ENCODE measurements at regions not wholly inside any gene's neighbourhood (a gene's known extent, or its start where the extent isn't known, plus 50 kb on each side); places are given as distances from the start of the nearest gene placed in this dataset.
"Not testable (repeated sequence)": the region's sequence is repeated elsewhere in the genome, so short reads cannot be mapped to it uniquely, and the experiment has no call there.

DNA sequence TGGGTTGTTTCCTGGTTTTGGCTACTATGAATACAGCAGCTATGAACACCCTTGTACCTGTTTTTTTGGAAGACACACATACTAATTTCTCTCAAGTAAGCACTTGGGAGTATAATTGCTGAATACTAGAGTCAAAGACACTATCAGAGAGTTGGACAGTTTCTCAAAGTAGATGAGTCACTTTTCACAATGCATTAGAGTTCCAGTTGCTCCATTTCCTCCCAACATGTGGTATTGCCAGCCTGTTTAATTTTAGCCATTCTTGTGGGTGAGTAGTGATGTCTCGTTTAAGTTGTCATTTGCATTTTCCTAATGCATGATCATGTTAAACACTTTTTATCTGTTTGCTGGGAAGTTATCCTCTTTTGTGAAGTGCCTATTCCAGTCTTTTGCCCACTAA is 81.6 kb upstream of the GDNF start:
- DNase-seq (ENCODE audit: low read depth) = peak; percentile 13

DNA sequence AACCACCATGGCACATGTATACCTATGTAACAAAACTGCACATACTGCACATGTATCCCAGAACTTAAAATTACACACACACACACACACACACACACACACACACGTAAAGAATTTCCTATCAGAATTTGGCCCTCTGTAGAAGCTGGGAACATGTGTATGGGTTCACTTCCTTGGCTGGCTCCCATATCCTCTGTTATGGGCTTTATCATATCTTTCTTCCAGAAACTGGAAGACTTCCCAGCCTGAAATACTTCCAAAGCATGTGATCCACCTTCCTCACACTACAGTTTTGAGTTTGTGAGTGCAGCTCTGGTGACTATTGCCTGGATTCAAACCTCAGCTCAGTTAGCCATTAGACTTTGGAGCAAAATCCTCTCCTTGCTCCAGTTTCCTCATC is 78.6 kb upstream of the GDNF start:
- no peak for DNase-seq (ENCODE audit: low read depth)

- DNase-seq (ENCODE audit: low read depth) = no peak
These were observed 76.7 kb upstream of the GDNF start for GRCh38 chr5:37916525-37916924.

GRCh38 chr5:37915097-37915736 is 75.4 kb upstream of the GDNF start:
- DNase-seq (ENCODE audit: low read depth) = no peak

- not testable (repeated sequence) for DNase-seq (ENCODE audit: low read depth)
These were observed 69.9 kb upstream of the GDNF start for GRCh38 chr5:37909610-37910266.

- no peak for DNase-seq (ENCODE audit: low read depth)
These were observed 66.6 kb upstream of the GDNF start for GRCh38 chr5:37906416-37906815.

- no peak for DNase-seq (ENCODE audit: low read depth)
These were observed 65.4 kb upstream of the GDNF start for GRCh38 chr5:37905230-37905629.

- no peak for DNase-seq (ENCODE audit: low read depth)
These were observed 62.5 kb upstream of the GDNF start for GRCh38 chr5:37902323-37902722.

DNA sequence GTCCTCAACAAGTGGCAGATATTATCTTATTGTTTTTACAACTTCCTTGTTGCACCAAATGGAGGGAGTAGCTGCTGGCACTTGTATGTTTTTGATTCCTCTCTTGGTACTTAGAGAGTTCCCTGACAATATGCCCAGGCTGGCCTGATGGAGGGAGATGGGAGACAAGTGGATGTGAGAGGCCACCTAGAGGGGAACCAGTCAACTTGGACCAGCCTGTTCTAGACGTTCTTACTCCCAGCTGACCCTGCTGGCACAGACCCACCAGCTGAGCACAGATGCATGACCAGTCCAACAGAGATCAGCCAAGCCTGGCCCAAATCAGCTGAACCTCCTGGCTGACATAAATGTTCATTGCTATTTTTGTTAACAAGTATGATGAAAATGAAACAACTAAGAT is 60.9 kb upstream of the GDNF start:
- peak; percentile 83 for DNase-seq (ENCODE audit: low read depth)

DNA sequence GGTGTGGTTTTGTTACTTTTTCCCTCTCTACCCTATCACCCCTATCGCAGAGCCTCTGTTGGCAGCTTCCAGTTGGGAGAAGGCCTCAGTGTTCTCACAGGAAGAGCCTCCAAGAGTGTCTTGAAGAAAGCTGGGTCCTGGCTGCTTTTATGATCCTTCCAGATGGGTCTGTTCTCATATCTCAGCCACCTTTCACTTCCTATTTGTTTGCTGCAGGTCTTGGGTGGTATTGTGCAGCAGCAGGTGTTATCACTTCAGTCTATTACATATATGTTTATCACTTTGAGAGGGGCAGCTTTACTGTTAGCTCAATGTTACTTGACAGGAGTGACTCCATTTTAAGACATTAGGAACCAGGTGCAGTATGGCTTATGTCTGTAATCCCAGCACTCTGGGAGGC is 59.2 kb upstream of the GDNF start:
- DNase-seq (ENCODE audit: low read depth) = no peak

DNA sequence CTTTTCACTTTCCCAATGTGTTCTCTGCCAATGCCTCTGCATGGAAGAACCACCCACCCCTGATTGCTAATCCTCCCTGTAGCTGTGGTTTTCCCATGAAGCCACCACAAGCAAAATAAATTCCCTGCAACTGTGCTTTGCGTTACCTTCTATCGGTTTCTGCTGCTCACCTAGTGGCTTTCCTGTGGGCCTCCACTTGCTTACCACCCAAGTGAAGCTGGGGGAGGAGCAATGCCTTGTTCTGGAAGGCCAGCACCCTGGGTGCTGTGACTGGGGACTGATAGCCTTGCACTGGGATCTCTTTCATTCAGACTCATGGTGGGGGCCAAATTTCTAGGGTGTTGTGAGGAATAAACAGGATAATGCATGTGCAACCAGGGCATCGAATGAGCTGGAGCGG is 56.3 kb upstream of the GDNF start:
- peak; percentile 18 for DNase-seq (ENCODE audit: low read depth)

DNA sequence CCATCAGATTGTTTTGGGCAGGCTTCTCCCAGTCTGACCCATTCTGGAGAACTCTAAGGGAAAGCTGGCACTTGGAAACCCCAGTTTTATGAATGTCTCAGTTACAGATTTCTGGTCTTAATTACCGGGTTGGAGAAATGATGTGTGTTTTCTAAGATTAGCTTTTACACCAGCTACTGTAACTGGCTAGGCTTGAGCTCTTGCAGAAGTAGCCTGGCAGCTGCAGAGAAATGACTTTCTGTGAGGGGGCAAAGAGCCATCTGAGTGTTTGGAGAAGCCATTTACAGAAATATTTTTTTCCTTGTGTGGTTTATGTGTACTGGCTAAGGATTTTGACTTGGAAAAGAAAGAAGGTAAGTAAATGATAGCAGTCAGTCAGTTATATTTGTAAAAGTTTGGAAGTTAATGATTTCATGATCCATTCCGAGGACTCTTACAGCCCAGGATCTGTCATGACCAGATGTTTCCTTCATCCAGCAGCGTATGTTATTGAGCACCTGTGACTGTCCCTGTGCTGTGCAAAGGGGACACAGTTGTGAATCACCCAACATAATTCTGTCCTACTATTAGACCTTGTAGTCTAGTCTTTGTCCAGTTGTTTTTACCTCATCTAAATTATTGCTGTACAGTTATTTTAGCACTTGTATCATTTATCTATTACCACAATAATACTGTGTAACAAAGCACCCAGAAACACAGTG is 53.7 kb upstream of the GDNF start:
- peak; percentile 72 for DNase-seq (ENCODE audit: low read depth)

GRCh38 chr5:37892586-37892985 is 52.7 kb upstream of the GDNF start:
- DNase-seq (ENCODE audit: low read depth) = peak; percentile 24

DNA sequence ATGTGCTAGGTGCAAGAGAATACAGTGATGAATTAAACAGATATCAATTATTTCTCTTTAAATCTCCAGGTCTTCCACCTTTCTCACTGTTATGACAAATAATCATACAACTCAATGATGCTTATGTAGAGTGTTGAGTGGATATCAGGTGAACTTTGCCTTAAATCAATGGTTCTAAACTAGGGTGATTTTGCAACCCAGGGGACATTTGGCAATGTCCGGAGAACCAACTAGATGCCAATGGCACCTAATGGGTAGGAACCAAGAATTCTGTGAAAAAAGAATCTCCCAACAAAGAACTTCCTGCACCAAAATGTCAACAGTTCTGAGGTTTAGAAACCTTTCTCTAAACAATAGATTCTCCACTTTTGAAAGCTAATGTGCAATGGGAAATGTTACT is 52.0 kb upstream of the GDNF start:
- no peak for DNase-seq (ENCODE audit: low read depth)

GRCh38 chr5:37889612-37890317 is 49.9 kb upstream of the GDNF start:
- peak; percentile 86 for DNase-seq (ENCODE audit: low read depth)
